Activated CD4-positive, alpha-beta T cell treated with anti-CD3 and anti-CD28 coated beads for 24 hours (primary cell): ENCODE measurements at regions not wholly inside any gene's neighbourhood (a gene's known extent, or its start where the extent isn't known, plus 50 kb on each side); places are given as distances from the start of the nearest gene placed in this dataset.
"Not testable (repeated sequence)": the region's sequence is repeated elsewhere in the genome, so short reads cannot be mapped to it uniquely, and the experiment has no call there.

Experiments
- DNase-seq, 2 donors: peaks; one replicate each; pipeline ENCODE4 v3.0.0-alpha.2; 2020; ENCODE audit warnings: low read depth in 2 of 2

DNA sequence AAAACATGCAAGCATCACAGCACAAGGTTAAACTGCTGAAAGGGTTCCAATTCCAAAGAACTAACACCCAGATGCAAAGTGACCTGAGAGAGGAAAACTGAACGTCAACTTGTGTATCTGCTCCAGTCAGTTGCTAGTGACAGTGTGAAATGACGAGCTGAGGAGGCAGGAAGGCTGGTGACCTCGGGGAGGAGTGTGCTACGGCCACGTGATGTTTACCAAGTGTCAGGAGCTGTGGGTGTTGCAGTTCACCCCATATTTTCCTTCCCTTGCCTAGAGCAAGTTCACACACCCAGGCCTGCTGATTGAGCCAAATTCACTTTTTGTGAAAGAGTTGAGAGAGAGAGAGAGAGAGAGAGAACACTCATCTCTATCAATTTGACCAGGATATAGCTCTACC lies 231.6 kb upstream of the ANKH start:
- no peak for DNase-seq

DNA sequence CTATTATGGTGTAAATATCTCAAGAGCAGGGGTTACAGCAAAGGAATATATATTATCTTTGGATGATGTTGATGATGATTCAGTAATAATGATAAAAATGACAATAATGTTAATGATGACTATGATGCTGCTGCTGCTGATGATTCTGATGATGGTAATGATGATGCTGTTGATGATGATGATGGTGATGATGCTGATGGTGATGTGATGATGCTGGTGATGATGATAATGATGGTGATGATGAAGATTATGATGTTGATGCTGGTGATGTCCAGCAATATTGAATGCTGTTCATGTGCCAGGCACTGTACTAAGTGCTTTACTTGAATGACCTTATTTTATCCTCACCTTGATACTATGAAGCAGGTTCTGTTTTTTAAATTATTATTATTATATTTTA lies 226.0 kb upstream of the ANKH start:
- DNase-seq: no peak

DNA sequence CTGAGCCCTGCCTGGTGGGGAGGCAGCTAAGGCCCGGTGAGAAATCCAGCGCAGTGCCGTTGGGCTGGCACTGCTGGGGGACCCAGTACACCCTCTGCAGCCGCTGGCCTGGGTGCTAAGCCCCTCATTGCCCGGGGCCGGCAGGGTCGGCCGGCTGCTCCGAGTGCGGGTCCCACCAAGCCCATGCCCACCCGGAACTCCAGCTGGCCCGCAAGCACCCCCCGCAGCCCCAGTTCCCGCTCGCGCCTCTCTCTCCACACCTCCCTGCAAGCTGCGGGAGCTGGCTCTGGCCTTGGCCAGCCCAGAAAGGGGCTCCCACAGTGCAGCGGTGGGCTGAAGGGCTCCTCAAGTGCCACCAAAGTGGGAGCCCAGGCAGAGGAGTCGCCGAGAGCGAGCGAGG lies 225.1 kb upstream of the ANKH start:
- not testable (repeated sequence) for DNase-seq

DNA sequence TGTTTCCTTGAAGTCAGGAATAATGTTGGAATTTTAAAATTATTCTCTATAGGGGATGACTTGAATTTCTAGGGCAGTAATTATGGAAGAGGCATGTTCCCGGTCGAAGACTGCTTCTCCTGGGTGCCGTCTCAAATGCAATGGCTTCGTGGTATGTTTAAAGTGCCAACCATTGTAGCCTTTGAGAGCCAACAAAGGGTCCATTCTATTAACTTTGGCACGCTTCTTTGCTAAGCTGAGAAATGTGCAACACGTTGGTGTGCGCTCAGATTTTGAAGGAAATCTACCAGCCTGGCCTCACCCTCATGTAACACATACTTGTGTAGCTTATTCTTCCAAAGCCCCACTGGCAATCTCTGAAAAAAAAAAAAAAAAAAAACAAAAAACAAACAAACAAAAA lies 221.2 kb upstream of the ANKH start:
- no peak for DNase-seq

DNA sequence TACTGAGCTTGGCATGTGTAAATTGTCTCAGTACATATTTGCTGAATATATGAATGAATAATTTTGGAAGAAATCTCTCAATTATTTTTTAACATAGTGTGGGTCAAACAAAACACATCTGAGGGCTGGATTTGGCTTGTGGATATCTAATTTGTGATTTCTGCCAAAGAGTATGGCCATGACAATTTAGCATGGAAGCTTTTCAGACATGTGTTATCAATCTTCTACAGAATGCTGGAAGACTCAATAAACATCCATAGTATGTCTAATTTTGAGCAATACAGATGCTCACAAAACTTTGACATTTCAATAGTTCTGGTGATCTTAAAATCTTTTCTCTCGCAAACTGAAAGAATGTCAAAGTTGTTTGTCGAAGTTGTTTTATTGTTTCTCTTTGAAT lies 214.1 kb upstream of the ANKH start:
- no peak for DNase-seq

DNA sequence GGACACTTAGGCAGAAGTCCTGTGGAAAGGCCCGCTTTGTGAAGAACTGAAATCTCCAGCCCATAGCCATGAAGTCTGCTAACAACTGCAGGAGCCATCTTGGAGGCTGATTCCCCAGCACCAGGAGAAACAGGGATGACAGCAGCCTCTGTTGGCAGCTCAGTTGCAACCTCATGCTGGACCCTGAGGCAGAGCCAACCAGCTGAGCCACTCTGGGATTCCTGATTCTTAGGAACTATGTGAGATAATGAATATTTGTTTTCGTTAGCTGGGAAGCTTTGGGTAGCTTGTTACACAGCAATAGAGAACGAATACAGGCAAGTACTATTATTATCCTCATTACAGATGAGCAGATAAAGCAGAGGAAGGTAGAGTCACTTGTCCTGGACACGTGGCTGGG lies 210.5 kb upstream of the ANKH start:
- DNase-seq: no peak

DNA sequence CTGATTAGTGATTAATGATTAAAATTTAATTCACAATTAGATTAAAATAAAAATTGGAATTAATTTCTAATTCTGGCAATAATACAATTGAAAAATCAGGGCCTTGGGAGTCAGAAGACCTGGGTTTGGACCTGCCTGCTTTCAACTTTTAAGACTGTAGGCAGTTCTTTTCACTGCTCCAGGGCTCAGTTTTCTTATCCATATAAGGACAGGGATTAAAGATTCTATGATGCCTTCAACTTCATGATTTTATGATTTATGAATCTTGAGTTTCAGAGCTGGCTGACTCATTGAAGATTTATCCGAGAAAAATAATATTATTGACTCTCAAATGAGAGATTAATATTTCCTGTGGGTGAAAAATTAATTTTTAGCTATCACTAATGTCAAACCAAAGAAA lies 208.6 kb upstream of the ANKH start:
- DNase-seq: no peak

DNA sequence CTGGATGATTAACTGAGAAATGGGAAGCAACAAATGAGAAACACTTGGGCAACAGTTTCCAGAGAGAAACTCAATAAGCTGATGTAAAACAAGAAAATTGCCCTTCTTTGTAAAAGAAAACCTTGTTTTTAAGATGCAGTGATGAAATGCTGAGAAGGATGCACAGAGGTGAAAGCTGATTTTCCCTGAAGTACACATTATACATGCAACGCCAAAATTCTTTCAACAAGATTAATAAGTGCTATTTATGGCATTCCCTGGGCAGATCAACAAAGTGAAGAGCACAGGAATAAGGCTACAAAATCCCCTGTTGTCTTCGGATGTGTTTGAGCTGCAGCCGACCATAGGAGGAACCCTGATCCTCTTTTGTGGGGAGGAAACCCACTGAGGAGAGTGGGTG lies 208.0 kb upstream of the ANKH start:
- no peak for DNase-seq

DNA sequence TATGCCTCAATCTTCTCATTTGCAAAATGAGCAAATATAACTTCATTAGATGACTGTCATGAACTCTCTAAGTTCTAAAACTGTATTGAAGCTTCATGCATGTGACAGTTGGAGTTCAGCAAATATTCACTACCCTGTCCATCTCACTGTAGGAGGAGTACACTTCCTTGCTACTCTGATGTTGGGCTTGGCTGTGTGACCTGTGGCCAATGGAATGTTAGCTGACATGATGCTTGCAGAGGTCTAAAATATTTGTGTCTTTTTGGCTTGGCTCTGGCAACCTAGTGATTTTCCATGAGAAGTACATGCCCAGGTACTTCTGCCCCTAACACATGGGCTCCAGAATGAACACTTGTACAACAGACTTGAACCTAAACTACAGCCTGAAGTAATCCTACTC lies 203.1 kb upstream of the ANKH start:
- DNase-seq: no peak

DNA sequence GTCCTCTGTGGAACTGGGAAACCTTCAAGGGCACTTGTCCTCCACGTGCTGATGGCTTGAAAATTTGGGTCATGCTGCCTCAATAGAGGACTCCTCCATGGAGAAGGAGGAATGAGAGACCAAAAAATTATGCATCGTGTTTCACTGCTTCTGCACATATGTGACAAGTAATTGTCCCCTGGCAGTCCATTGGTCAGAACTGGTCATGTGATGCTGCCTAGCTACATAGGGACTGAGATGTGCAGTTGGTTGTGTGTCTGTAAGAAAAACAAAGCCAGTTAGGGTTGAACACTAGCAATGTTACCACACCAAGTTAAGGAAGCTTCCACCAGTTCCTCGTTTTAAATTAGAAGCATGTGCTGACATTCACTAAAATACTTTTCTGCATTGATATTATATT lies 201.9 kb upstream of the ANKH start:
- DNase-seq: no peak

DNA sequence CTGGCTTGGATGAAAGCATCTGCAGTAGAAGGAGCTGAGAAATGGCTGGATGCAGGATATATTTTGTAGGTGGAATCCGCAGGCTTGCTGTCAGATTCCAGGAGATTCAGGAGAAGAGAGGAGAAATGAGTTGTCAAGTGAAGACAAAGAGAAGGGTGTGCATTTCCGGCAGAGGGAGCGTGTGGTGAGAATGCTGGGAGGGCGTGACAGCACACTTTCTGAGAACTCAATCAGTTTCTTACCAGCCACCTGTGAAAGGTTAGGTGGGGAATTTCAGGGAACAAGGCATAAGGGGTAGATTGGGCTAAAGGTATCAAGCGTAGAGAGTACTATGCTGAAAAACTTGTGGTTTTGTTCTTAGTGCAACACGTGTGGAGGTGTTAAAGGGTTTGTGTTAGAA lies 199.3 kb upstream of the ANKH start:
- DNase-seq: no peak

DNA sequence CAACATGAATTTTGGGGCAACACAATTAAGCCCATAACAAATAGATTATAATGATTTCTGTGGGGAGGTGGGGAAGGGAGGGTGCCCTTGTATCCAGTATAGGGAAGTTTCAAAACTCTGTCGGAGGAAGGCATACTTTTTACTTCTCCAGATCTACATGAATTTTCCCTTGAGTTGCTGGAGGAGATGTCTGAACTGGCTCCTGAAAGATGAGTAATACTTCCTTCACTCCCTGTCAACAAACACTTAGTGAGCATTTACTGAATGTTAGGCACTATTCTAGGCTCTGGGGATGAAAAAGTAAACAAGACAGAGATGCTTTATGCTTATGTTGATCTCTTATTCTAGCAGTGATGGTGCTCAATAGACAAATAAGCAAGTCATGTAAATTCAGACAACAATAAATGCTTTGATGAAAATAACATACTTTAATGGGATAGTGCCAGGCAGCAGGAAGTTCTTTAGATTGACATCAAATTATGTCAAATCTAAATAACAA lies 197.9 kb upstream of the ANKH start:
- no peak for DNase-seq

DNA sequence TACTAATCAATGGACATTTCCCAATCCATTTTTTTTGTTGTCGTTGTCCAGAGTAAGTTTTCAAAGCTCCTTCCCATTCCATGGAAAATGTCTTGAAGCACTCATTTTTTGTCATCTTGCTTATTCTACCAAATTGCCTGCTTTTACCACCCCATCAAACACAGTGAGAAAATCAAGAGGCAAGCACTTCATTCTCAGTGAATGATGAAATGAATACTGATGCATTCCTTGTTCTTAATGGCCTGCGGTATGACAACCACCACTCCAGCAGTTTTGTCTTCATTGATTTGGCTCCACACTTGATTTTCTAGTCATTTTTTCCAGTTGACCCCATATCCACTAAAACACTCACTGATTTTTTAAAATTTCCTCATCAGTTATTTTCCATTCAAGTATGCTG lies 193.5 kb upstream of the ANKH start:
- no peak for DNase-seq

DNA sequence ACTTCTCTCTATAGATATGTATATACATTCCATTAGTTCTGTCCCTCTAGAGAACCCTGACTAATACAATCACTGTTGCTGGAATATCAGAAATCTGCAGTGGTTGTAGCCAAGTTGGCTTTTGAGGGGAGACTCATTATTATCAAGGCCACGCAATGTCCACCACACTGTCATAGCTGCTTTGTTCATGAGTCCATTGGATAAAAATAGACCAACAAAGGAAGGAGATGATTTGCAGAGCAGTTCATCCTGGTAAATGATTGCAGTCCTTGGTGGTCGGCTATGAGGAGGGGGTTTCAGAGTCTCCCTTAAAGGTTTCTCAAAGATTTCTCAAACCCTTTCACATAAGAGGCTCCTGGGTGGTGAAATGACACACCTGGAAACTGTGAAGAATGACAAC lies 192.8 kb upstream of the ANKH start:
- DNase-seq: no peak

DNA sequence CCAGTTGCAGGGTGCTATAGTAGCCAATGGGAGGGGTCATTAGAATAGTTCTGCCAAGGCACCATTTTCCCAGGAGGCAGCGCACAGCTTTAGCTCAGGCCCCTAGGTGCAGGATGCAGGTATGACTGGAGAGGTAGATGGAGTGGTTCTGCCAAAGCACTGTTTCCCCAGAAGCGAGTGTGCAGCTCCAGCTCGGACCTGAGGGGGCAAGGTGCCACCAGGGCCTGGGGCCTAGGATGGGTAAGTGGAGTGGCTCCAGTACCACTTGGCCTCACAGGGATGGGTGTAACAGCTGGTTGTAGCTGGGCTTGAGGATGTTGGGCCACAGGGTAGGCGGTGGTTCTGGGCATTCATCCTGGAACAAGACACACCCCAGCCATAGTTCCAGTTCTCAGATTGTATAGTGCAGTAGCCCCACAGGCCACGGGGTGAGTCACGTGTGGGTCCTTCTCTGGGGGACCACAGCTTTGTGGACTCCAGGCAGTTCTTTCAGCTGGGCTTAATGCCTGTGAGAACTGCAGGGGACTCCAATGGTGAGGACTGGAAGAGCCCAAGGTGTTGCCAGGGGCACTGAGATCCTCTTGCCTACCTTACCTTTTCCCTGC lies 185.5 kb upstream of the ANKH start:
- no peak for DNase-seq

DNA sequence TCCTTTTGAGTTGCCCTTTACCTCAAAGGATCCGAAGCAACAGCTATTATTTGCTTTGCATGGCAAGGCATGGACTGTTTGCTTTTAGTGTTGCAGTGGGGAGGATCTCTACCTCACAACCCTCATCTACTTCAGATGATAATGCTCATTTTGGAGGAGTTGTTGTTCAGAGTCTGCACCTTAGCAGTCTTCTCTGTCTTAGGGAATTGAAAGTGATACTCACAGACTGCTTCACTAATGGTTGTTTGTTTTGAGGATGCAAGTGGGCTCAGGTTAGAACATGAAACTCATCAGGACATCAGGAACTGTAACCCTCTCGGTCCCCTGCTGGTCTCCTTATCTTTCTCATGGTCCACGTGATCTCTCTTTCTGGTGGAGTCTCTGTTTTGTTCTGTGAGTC lies 172.9 kb upstream of the ANKH start:
- no peak for DNase-seq

DNA sequence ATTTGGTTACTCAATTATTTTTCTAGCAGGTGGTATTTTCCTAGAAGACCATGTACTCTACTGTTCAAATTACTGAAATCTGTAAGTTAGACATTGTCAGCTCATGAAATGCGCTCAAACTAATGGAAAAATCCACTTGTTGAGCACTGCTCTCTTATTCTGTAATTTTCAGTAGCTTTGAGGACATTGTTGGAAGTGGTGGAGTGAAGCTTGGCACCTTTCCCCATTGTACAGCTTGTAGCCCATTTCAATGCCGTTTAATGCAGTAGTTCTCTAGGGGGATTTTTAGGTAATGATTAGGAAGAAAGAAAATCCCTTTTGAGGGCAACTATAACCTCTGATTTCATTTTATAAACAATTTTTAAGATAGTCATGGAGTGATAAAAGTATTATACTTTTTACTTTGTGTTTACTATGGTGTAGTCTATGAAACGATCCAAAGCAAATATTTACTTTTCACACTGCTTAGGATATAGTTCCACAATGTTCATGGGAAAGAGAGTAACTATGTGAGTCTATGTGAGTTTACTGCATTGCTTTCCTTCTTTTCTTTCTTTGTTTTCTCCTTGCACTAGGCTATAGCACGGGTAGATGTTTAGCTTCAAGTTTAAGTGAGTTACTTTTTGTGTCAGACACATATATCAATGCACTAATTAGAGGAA lies 165.8 kb upstream of the ANKH start:
- no peak for DNase-seq

DNA sequence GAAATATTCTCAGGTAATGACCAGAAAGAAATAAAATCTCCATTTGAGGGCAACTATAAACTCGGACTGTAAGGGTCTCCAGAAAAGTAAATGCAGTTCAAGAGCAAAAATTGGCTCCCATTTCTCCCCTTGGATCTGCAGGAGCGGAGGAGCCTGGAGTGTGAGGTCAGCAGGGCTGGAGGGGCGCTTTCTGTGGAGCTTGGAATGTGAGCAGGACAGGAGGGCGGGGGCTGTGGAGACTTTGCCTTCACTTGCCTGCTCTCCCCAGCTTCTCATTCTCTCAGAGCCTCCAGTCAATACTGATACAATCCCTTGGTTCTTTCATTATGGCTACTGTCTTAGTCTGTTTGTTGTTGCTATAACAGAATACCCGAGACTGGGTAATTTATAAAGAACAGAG lies 162.8 kb upstream of the ANKH start:
- DNase-seq: no peak

DNA sequence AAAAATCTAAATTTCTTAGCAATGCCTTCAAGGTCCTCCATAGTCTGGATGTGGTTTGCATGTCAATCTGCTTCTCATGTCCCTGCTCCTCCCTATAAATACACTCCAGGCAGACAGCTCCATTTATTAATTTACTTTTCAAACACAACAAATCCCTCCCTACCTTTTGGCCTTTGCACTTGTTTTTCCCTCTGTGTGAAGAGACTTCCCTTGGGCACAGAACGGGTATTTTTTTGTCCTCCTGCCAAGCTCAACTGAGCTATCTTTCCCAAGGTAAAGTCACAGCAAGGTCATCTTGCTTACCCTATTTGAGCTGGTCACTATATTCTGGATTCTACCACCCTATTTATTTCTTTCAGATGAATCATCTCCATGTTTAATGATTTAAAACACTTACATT lies 159.6 kb upstream of the ANKH start:
- DNase-seq: no peak

DNA sequence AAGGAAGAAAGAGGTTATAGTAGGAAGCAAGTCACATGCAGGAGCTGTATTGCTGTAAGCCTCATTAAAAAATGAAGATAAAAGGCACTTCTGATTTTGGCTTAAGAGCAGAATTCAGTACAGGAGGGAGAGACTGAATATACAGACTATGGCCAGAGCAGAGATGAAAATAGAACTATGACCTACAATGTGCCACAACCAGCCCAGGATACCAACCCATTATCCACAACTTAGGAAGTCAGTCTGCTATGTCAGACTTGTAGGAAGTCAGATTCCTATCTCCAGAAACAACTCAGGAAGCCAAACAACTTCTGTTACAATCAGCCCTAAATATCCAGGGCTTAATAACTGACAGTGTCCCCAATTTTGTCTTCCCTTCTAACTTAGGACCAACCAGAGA lies 156.2 kb upstream of the ANKH start:
- no peak for DNase-seq

DNA sequence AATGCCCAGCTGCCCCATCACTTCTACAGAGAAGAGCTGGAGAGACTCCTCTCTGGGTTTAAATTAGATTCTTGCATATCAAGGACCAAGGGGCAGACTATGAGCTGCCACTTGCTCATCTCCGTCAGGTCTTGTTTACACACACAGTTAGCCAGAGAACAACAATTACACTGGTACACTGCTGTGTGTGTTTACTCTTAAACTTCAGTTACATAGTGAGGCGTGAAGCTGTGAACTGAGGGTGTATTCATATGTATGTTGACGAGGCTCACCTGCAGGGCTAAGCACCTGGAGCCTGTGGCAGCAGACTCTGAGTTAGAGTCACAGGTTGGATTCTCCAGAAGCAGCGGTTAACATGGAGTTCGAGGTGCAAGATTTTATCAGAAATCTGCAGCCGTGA lies 155.4 kb upstream of the ANKH start:
- DNase-seq: no peak

DNA sequence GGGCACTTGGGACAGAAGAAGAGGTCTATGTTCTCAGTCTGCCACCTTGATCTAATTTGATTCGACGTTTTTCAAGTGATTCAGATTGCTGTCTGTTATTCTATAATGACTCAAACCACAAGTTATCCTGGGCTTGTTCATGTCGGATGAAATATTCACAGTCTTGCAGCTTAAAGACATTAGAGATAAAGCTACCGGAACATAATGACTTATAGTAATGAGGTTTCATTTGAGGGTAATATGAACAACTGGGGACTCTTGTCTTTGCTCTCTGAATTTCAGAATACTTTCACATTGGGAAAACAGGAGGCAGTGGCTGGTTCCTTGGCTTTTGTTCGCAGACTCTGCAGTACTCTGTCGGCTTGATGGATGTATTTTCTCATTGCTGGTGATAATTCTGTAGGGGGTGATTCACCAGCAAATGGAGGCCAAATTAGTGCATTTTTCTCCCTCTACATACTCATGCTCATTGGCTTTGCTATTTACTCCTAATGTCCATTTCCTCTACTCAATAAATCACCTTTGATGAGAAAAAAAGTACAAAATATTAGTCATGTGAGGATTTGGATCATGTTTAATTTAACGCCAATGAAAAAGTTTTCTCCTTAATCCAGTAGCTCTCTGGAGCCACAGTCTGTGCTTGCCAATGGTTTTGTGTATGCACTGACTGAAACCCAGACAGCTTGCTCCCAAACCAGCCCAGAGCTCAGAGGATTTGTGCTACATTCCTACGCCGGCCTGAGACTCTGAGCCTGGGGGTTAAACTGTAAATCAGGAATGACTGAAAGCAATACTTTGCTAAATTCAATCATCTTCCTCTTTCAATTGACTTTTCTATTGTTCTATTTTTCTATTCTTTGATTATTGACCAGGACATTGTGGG lies 154.7 kb upstream of the ANKH start:
- DNase-seq: no peak

DNA sequence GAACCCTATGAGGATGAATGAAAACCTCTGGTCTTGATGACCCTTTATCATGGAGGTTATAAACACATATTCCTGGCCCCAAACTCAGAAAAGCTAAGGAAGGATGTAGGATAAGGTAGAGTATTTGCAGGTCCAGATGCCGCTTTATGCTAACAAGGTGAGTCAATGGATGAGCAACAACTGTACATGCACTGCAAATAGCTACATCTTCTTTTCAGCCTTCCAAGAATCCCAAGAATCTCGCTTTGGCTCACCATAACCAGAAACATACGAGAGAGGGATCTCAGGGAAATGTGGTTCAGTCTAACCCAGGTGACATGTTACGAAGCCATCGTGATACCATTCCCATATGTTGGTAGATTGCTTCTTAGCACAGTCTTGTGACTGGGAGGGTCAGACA lies 152.3 kb upstream of the ANKH start:
- no peak for DNase-seq
